ENCODE measurements at regions not wholly inside any gene's neighbourhood (a gene's known extent, or its start where the extent isn't known, plus 50 kb on each side); places are given as distances from the start of the nearest gene placed in this dataset.

DNA sequence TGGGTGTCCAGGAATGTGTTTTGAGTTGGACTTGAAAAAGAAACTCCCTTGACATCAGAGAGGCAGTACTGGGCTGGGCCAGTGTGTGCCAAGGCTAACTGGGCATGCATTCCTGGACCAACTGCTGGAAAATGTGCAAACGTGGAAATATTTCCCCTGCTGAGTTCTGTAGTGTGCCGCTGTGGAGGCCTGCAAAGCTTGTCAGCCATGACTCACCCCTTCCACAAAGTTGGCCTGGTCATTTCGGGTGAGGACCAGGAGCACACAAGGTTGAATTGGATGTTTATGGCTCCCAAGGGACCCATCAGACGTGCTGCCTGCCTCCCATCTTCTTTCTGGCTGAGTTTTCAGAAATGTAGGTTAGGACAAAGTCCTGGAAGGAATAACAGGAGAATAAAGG lies 513.1 kb downstream of the MIAT start:
- Histone ChIP-seq H3K4me2 (ENCODE audit: control insufficient read depth, extremely low read depth, insufficient read depth, low read depth, low read length) (no peak overlapping the region), H3K79me2 (ENCODE audit: control insufficient read depth, insufficient read depth, low read length) (no peaks in the 10 kb centered on the region), H3K4me1 (ENCODE audit: control insufficient read depth, extremely low read depth, insufficient read depth, low read length) (no peaks in the 10 kb centered on the region), H3K9me3 (ENCODE audit: control insufficient read depth, low read depth, low read length) (no peaks in the 10 kb centered on the region), H2AFZ (ENCODE audit: control insufficient read depth, low read length) (no peak overlapping the region), H4K20me1 (ENCODE audit: control insufficient read depth, extremely low read depth, insufficient read depth, low read length) (no peaks in the 10 kb centered on the region), H3K9ac (ENCODE audit: control insufficient read depth, extremely low read depth, insufficient read depth, low read length) (no peak overlapping the region), H3K9me1 (ENCODE audit: control insufficient read depth, extremely low read depth, insufficient read depth, low read length) (no peaks in the 10 kb centered on the region), H3K27me3 (ENCODE audit: control insufficient read depth, extremely low read depth, insufficient read depth, low read length) (peaks cover 32% of the 10 kb centered on the region), H3K4me3 (ENCODE audit: control insufficient read depth in 2 of 3, extremely low read depth in 1 of 3, insufficient read depth in 2 of 3, low read depth in 1 of 3, low read length in 3 of 3) (no peak overlapping the region), H3K36me3 (ENCODE audit: control insufficient read depth in 2 of 2, extremely low read depth in 1 of 2, insufficient read depth in 2 of 2, low read length in 2 of 2) (no peaks in the 10 kb centered on the region), H3K27ac (ENCODE audit: control insufficient read depth, insufficient read depth, low read length) (no peak overlapping the region)
- dilution Hi-C loops (cut with MboI; ENCODE audit: extremely low pct_ligation_motif_present, low sequenced_read_pairs) = no loop called here
- TF ChIP-seq EZH2 (IDR thresholded peaks at IDR 0.05; ENCODE audit: low read length) = no peak
- TF ChIP-seq, protein P1, sequence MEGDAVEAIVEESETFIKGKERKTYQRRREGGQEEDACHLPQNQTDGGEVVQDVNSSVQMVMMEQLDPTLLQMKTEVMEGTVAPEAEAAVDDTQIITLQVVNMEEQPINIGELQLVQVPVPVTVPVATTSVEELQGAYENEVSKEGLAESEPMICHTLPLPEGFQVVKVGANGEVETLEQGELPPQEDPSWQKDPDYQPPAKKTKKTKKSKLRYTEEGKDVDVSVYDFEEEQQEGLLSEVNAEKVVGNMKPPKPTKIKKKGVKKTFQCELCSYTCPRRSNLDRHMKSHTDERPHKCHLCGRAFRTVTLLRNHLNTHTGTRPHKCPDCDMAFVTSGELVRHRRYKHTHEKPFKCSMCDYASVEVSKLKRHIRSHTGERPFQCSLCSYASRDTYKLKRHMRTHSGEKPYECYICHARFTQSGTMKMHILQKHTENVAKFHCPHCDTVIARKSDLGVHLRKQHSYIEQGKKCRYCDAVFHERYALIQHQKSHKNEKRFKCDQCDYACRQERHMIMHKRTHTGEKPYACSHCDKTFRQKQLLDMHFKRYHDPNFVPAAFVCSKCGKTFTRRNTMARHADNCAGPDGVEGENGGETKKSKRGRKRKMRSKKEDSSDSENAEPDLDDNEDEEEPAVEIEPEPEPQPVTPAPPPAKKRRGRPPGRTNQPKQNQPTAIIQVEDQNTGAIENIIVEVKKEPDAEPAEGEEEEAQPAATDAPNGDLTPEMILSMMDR (optimal IDR thresholded peaks at IDR 0.05 in 1 of 3, IDR thresholded peaks at IDR 0.05 in 1 of 3, conservative IDR thresholded peaks at IDR 0.05 in 1 of 3; ENCODE audit: extremely low read depth in 1 of 3, insufficient read depth in 2 of 3, low read length in 3 of 3) = no peak
- DNase-seq (ENCODE audit: low read depth, low spot score) = no peak
- no peak for FAIRE-seq

DNA sequence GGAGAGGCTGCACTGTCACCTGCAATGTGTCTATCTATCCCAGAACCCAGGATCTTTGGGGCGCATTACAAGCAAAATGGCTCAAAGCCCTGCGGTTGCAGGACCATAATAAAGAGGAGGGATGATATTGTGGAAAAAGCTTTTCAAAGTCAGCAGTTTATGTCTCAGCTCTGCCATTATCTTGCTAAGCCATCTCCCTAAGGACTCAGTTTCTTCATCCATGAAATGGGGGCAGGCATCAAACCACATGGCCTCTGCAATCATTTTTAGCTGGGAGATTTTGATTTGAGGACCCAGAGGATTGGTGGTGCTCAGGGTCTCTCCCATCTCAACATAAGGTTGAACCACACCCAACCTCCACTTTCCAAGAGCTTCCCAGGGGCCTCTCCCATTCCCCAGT lies 513.8 kb downstream of the MIAT start:
- H3K4me3 ChIP-seq (ENCODE audit: control insufficient read depth in 2 of 3, extremely low read depth in 1 of 3, insufficient read depth in 2 of 3, low read depth in 1 of 3, low read length in 3 of 3) = no peak overlapping the region
- H3K9me3 ChIP-seq (ENCODE audit: control insufficient read depth, low read depth, low read length) = no peaks in the 10 kb centered on the region
- H3K9ac ChIP-seq (ENCODE audit: control insufficient read depth, extremely low read depth, insufficient read depth, low read length) = no peak overlapping the region
- no peaks in the 10 kb centered on the region for H3K9me1 ChIP-seq (ENCODE audit: control insufficient read depth, extremely low read depth, insufficient read depth, low read length)
- no peaks in the 10 kb centered on the region for H4K20me1 ChIP-seq (ENCODE audit: control insufficient read depth, extremely low read depth, insufficient read depth, low read length)
- DNase-seq (ENCODE audit: low read depth, low spot score) = no peak
- no peak overlapping the region for H3K27ac ChIP-seq (ENCODE audit: control insufficient read depth, insufficient read depth, low read length)
- dilution Hi-C loops (cut with MboI; ENCODE audit: extremely low pct_ligation_motif_present, low sequenced_read_pairs) = no loop called here
- H3K4me1 ChIP-seq (ENCODE audit: control insufficient read depth, extremely low read depth, insufficient read depth, low read length) = no peaks in the 10 kb centered on the region
- no peak for FAIRE-seq
- no peak overlapping the region for H2AFZ ChIP-seq (ENCODE audit: control insufficient read depth, low read length)
- no peaks in the 10 kb centered on the region for H3K36me3 ChIP-seq (ENCODE audit: control insufficient read depth in 2 of 2, extremely low read depth in 1 of 2, insufficient read depth in 2 of 2, low read length in 2 of 2)
- H3K4me2 ChIP-seq (ENCODE audit: control insufficient read depth, extremely low read depth, insufficient read depth, low read depth, low read length) = no peak overlapping the region
- TF ChIP-seq, protein P1 (optimal IDR thresholded peaks at IDR 0.05 in 1 of 3, IDR thresholded peaks at IDR 0.05 in 1 of 3, conservative IDR thresholded peaks at IDR 0.05 in 1 of 3; ENCODE audit: extremely low read depth in 1 of 3, insufficient read depth in 2 of 3, low read length in 3 of 3) = no peak
- TF ChIP-seq EZH2 (IDR thresholded peaks at IDR 0.05; ENCODE audit: low read length) = no peak
- H3K27me3 ChIP-seq (ENCODE audit: control insufficient read depth, extremely low read depth, insufficient read depth, low read length) = peaks cover 32% of the 10 kb centered on the region
- no peaks in the 10 kb centered on the region for H3K79me2 ChIP-seq (ENCODE audit: control insufficient read depth, insufficient read depth, low read length)

Measured in keratinocyte (primary cell).